DMS153 treated with DMSO at 0.1 percent for 48 hours (cell line): ENCODE measurements at regions not wholly inside any gene's neighbourhood (a gene's known extent, or its start where the extent isn't known, plus 50 kb on each side); places are given as distances from the start of the nearest gene placed in this dataset.
"Not testable (repeated sequence)": the region's sequence is repeated elsewhere in the genome, so short reads cannot be mapped to it uniquely, and the experiment has no call there.

Experiments
- DNase-seq: peaks from one replicate; lab custom pipeline; 2025; ENCODE audit not compliant: unreplicated experiment; lab: John Stamatoyannopoulos, UW

GRCh38 chr13:104553896-104554295 is 1487.7 kb upstream of the SLC10A2 start:
- no peak for DNase-seq

GRCh38 chr13:104553186-104553585 is 1487.0 kb upstream of the SLC10A2 start:
- DNase-seq: no peak

GRCh38 chr13:104534847-104535246 is 1468.6 kb upstream of the SLC10A2 start:
- DNase-seq: no peak

- DNase-seq: no peak
Observed at GRCh38 chr13:104532132-104532531, 1465.9 kb upstream of the SLC10A2 start.

GRCh38 chr13:104530741-104531140 is 1464.5 kb upstream of the SLC10A2 start:
- DNase-seq: no peak

- DNase-seq: no peak
Observed at GRCh38 chr13:104526561-104526960, 1460.3 kb upstream of the SLC10A2 start.

GRCh38 chr13:104525467-104525866 is 1459.2 kb upstream of the SLC10A2 start:
- DNase-seq: no peak

- no peak for DNase-seq
Observed at GRCh38 chr13:104522235-104523072, 1456.2 kb upstream of the SLC10A2 start.

- no peak for DNase-seq
Observed at GRCh38 chr13:104510422-104510821, 1444.2 kb upstream of the SLC10A2 start.

- DNase-seq: not testable (repeated sequence)
Observed at GRCh38 chr13:104493502-104493901, 1427.3 kb upstream of the SLC10A2 start.

GRCh38 chr13:104491916-104492315 is 1425.7 kb upstream of the SLC10A2 start:
- DNase-seq: no peak

- no peak for DNase-seq
Observed at GRCh38 chr13:104487006-104487405, 1420.8 kb upstream of the SLC10A2 start.

GRCh38 chr13:104485571-104485970 is 1419.4 kb upstream of the SLC10A2 start:
- no peak for DNase-seq

- DNase-seq: no peak
Observed at GRCh38 chr13:104483631-104484030, 1417.4 kb upstream of the SLC10A2 start.

GRCh38 chr13:104477261-104477660 is 1411.0 kb upstream of the SLC10A2 start:
- DNase-seq: no peak

GRCh38 chr13:104473936-104474335 is 1407.7 kb upstream of the SLC10A2 start:
- no peak for DNase-seq

- no peak for DNase-seq
Observed at GRCh38 chr13:104466016-104466415, 1399.8 kb upstream of the SLC10A2 start.

GRCh38 chr13:104461049-104461448 is 1394.8 kb upstream of the SLC10A2 start:
- no peak for DNase-seq

GRCh38 chr13:104460554-104460953 is 1394.3 kb upstream of the SLC10A2 start:
- DNase-seq: no peak

- DNase-seq: no peak
Observed at GRCh38 chr13:104450006-104450405, 1383.8 kb upstream of the SLC10A2 start.

GRCh38 chr13:104447348-104447747 is 1381.1 kb upstream of the SLC10A2 start:
- DNase-seq: no peak

GRCh38 chr13:104442536-104442935 is 1376.3 kb upstream of the SLC10A2 start:
- DNase-seq: no peak

GRCh38 chr13:104436555-104436954 is 1370.3 kb upstream of the SLC10A2 start:
- no peak for DNase-seq
